ENCODE measurements at regions not wholly inside any gene's neighbourhood (a gene's known extent, or its start where the extent isn't known, plus 50 kb on each side); places are given as distances from the start of the nearest gene placed in this dataset.

- H2AFZ ChIP-seq: no peak overlapping the region
- H3K27me3 ChIP-seq: no peaks in the 10 kb centered on the region
- peak; percentile 55 for DNase-seq (ENCODE audit: low spot score)
- no peak overlapping the region for H3K4me3 ChIP-seq
- WGBS (ENCODE audit: low lambda C conversion rate, missing lambda C conversion rate): 58% methylated on average over 11 of the region's 11 CpGs
- H4K20me1 ChIP-seq (ENCODE audit: insufficient read depth, poor library complexity, severe bottlenecking): no peaks in the 10 kb centered on the region
- H3K79me2 ChIP-seq: no peaks in the 10 kb centered on the region
- H3K9me2 ChIP-seq (replicated peaks; ENCODE audit: insufficient read depth): no peaks in the 10 kb centered on the region
- peak overlapping the region; percentile 33 for H3K27ac ChIP-seq
- no peaks in the 10 kb centered on the region for H3K36me3 ChIP-seq (replicated peaks; ENCODE audit: insufficient read depth, low read depth)
- no peaks in the 10 kb centered on the region for H3K9me3 ChIP-seq (ENCODE audit: low read depth)
- peak overlapping the region; percentile 19 for H3K4me2 ChIP-seq
- no peaks in the 10 kb centered on the region for H3K4me1 ChIP-seq (ENCODE audit: insufficient read depth)
- TF ChIP-seq, protein P1, sequence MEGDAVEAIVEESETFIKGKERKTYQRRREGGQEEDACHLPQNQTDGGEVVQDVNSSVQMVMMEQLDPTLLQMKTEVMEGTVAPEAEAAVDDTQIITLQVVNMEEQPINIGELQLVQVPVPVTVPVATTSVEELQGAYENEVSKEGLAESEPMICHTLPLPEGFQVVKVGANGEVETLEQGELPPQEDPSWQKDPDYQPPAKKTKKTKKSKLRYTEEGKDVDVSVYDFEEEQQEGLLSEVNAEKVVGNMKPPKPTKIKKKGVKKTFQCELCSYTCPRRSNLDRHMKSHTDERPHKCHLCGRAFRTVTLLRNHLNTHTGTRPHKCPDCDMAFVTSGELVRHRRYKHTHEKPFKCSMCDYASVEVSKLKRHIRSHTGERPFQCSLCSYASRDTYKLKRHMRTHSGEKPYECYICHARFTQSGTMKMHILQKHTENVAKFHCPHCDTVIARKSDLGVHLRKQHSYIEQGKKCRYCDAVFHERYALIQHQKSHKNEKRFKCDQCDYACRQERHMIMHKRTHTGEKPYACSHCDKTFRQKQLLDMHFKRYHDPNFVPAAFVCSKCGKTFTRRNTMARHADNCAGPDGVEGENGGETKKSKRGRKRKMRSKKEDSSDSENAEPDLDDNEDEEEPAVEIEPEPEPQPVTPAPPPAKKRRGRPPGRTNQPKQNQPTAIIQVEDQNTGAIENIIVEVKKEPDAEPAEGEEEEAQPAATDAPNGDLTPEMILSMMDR (IDR thresholded peaks at IDR 0.05; ENCODE audit: poor library complexity): peak; percentile 48
- no peak for TF ChIP-seq EZH2phosphoT487 (IDR thresholded peaks at IDR 0.05; ENCODE audit: low read depth, severe bottlenecking, unreplicated experiment)
Observed at GRCh38 chr6:23176883-23177282, 607.5 kb downstream of the HDGFL1 start.

- Histone ChIP-seq H3K27ac (peak overlapping the region; percentile 33), H4K20me1 (ENCODE audit: insufficient read depth, poor library complexity, severe bottlenecking) (no peaks in the 10 kb centered on the region), H3K9me2 (replicated peaks; ENCODE audit: insufficient read depth) (no peaks in the 10 kb centered on the region), H3K4me2 (no peak overlapping the region), H3K9me3 (ENCODE audit: low read depth) (no peaks in the 10 kb centered on the region), H3K27me3 (no peaks in the 10 kb centered on the region), H3K4me1 (ENCODE audit: insufficient read depth) (no peaks in the 10 kb centered on the region), H2AFZ (no peak overlapping the region), H3K79me2 (no peaks in the 10 kb centered on the region), H3K4me3 (no peak overlapping the region), H3K36me3 (replicated peaks; ENCODE audit: insufficient read depth, low read depth) (no peaks in the 10 kb centered on the region)
- DNase-seq (ENCODE audit: low spot score): no peak
- TF ChIP-seq EZH2phosphoT487 (IDR thresholded peaks at IDR 0.05; ENCODE audit: low read depth, severe bottlenecking, unreplicated experiment) (no peak), EZH2 (IDR thresholded peaks at IDR 0.05; ENCODE audit: borderline replicate concordance) (no peak)
- TF ChIP-seq, protein P1 (IDR thresholded peaks at IDR 0.05; ENCODE audit: poor library complexity): no peak
- WGBS (ENCODE audit: low lambda C conversion rate, missing lambda C conversion rate): 59% methylated on average over 1 of the region's 1 CpG
Observed at GRCh38 chr6:23177806-23178205, 608.4 kb downstream of the HDGFL1 start.

- H3K27ac ChIP-seq: no peak overlapping the region
Observed at GRCh38 chr6:23179994-23180393, 610.6 kb downstream of the HDGFL1 start.

More at GRCh38 chr6:23179994-23180393, 610.6 kb downstream of the HDGFL1 start:
- H3K36me3 ChIP-seq (replicated peaks; ENCODE audit: insufficient read depth, low read depth): no peaks in the 10 kb centered on the region
- no peaks in the 10 kb centered on the region for H3K27me3 ChIP-seq
- H3K9me2 ChIP-seq (replicated peaks; ENCODE audit: insufficient read depth): no peaks in the 10 kb centered on the region
- TF ChIP-seq EZH2 (IDR thresholded peaks at IDR 0.05; ENCODE audit: borderline replicate concordance): no peak
- TF ChIP-seq EZH2phosphoT487 (IDR thresholded peaks at IDR 0.05; ENCODE audit: low read depth, severe bottlenecking, unreplicated experiment): no peak
- TF ChIP-seq, protein P1 (IDR thresholded peaks at IDR 0.05; ENCODE audit: poor library complexity): no peak
- no peaks in the 10 kb centered on the region for H3K4me1 ChIP-seq (ENCODE audit: insufficient read depth)
- H2AFZ ChIP-seq: no peak overlapping the region
- 71% methylated on average over 4 of the region's 4 CpGs for WGBS (ENCODE audit: low lambda C conversion rate, missing lambda C conversion rate)
- DNase-seq (ENCODE audit: low spot score): no peak
- H3K79me2 ChIP-seq: no peaks in the 10 kb centered on the region
- no peak overlapping the region for H3K4me3 ChIP-seq
- H3K9me3 ChIP-seq (ENCODE audit: low read depth): no peaks in the 10 kb centered on the region
- H4K20me1 ChIP-seq (ENCODE audit: insufficient read depth, poor library complexity, severe bottlenecking): no peaks in the 10 kb centered on the region
- H3K4me2 ChIP-seq: no peak overlapping the region
